ENCODE measurements at regions not wholly inside any gene's neighbourhood (a gene's known extent, or its start where the extent isn't known, plus 50 kb on each side); places are given as distances from the start of the nearest gene placed in this dataset.

- TF ChIP-seq REST (IDR thresholded peaks at IDR 0.05; ENCODE audit: insufficient read depth in 1 of 2, low read depth in 2 of 2, low read length in 2 of 2) (no peak), TAF1 (IDR thresholded peaks at IDR 0.05; ENCODE audit: borderline replicate concordance, insufficient read depth, low read length) (no peak), POLR2AphosphoS5 (IDR thresholded peaks at IDR 0.05; ENCODE audit: low read depth, low read length) (no peak), FOXP2 (optimal IDR thresholded peaks at IDR 0.05; ENCODE audit: borderline replicate concordance, extremely low read depth, extremely low read length, insufficient read depth) (no peak), SIN3A (IDR thresholded peaks at IDR 0.05; ENCODE audit: borderline replicate concordance, insufficient read depth, low read length) (no peak)
These were observed 608.0 kb downstream of the BCKDHB start for GRCh38 chr6:80714513-80714912.

- TF ChIP-seq FOXP2 (optimal IDR thresholded peaks at IDR 0.05; ENCODE audit: borderline replicate concordance, extremely low read depth, extremely low read length, insufficient read depth) (no peak), POLR2AphosphoS5 (IDR thresholded peaks at IDR 0.05; ENCODE audit: low read depth, low read length) (no peak), REST (IDR thresholded peaks at IDR 0.05; ENCODE audit: insufficient read depth in 1 of 2, low read depth in 2 of 2, low read length in 2 of 2) (no peak), TAF1 (IDR thresholded peaks at IDR 0.05; ENCODE audit: borderline replicate concordance, insufficient read depth, low read length) (no peak), SIN3A (IDR thresholded peaks at IDR 0.05; ENCODE audit: borderline replicate concordance, insufficient read depth, low read length) (no peak)
These were observed 592.0 kb downstream of the BCKDHB start for GRCh38 chr6:80698459-80698858.

GRCh38 chr6:80696268-80696667, 589.8 kb downstream of the BCKDHB start:
- TF ChIP-seq FOXP2 (optimal IDR thresholded peaks at IDR 0.05; ENCODE audit: borderline replicate concordance, extremely low read depth, extremely low read length, insufficient read depth) (no peak), POLR2AphosphoS5 (IDR thresholded peaks at IDR 0.05; ENCODE audit: low read depth, low read length) (no peak), TAF1 (IDR thresholded peaks at IDR 0.05; ENCODE audit: borderline replicate concordance, insufficient read depth, low read length) (no peak), SIN3A (IDR thresholded peaks at IDR 0.05; ENCODE audit: borderline replicate concordance, insufficient read depth, low read length) (no peak), REST (IDR thresholded peaks at IDR 0.05; ENCODE audit: insufficient read depth in 1 of 2, low read depth in 2 of 2, low read length in 2 of 2) (no peak)

GRCh38 chr6:80690551-80691131, 584.2 kb downstream of the BCKDHB start:
- TF ChIP-seq FOXP2 (optimal IDR thresholded peaks at IDR 0.05; ENCODE audit: borderline replicate concordance, extremely low read depth, extremely low read length, insufficient read depth) (no peak), REST (IDR thresholded peaks at IDR 0.05; ENCODE audit: insufficient read depth in 1 of 2, low read depth in 2 of 2, low read length in 2 of 2) (no peak), TAF1 (IDR thresholded peaks at IDR 0.05; ENCODE audit: borderline replicate concordance, insufficient read depth, low read length) (no peak)

All from PFSK-1 (cell line).